Activated CD4-positive, alpha-beta T cell treated with anti-CD3 and anti-CD28 coated beads, Interleukin-10, Interleukin-2, amounts not matched to agents 100 ng/mL and 50 ng/mL, durations not matched to agents 16 hours and 8 hours (primary cell): ENCODE measurements at regions not wholly inside any gene's neighbourhood (a gene's known extent, or its start where the extent isn't known, plus 50 kb on each side); places are given as distances from the start of the nearest gene placed in this dataset.

ENCODE experiments used
- DNase-seq: peaks from one replicate; pipeline ENCODE4 v3.0.0-alpha.2; 2020

DNA sequence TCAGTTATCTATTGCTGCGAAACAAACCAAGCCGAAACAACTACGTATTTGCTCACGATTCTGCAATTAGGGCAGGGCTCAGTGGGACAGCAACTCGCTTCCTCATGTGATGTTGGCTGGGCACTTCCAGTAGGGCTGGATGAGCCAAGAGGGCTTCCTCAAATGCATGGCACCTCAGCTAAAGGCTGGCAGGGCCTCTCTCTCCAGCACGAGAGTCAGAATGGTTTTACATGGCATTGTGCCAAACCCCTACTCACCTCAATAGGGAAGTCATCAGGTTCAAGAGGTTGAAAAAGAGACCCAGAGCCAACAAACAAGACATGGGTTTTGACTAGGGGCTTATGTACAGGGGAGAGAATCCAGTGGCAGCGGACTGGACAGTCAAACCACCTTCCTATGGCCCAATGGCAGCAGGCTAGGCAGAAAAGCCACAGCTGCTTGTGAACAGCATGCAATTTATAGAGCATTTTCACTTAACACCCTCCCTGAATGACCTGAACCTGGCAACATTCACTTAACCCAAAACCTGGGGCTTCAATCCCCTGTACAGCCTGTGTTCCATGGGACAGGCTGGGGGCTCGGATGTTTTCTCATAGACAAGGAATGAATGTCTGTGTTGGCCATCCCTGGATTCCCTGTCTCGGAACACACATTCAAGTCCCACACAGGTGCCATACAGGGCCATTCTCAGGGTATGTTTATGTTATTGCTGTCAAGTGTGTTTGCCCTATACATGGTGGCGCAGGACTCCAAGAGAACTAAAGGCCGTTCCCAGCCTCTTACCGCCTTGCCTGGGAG, 154.2 kb upstream of the NAV2 start:
- no peak for DNase-seq

DNA sequence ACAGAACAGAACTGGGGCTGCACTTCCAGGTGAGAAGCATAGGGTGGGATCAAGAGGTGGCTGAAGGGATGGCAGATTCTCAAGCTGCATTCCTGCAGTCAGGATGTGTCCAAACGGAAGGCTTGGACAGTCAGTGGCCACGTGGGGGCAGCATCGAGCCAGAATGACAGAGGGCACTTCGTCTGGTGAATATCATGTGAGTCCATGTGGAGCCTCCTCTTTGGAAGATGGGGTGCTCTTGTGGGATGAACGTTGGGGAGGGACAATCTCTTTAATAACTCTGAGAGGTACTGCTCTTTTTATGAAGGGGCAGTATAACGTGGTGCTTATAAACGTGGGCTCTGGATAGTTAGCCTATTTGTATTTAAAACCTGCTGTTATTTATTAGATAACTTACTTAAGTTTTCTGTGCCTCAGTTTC, 154.9 kb upstream of the NAV2 start:
- peak; percentile 73 for DNase-seq

DNA sequence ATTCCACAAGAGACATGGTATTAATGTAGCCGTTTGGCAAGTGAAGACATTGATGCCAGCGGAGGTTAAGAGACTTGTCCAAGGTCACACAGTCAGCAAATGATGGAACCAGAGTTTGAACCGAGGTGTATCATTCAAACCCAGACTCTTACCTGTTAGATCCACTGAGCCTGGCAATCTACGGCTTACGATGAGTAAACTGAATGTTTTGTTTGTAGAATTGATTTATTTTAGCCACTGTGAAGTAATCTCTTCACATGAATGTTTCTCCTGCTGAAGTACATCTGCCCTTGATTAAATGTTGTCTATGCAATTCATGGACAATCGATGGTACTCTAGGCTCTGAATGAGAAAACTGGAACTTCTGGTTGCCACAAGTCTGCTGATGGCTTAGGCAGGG, 155.5 kb upstream of the NAV2 start:
- DNase-seq, result no peak

DNA sequence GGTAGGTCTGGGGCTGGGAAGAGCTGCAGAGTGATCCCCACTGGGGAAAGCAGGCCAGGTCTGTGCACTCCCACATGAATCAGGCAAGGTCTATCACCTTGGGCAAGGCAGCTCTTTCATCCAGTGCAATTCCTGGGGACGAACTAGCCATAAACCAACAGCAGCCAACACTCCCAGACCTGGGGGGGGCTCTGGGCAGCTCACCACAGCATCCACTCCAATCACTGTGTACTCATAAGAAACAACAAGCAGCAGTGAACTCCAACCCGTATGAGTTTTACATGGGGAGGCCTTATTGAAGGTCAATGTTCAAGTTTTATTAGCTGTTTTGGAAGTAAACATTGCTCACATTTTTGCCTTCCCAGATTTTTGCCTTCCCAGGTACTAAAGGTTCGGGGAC, 157.4 kb upstream of the NAV2 start:
- no peak for DNase-seq

DNA sequence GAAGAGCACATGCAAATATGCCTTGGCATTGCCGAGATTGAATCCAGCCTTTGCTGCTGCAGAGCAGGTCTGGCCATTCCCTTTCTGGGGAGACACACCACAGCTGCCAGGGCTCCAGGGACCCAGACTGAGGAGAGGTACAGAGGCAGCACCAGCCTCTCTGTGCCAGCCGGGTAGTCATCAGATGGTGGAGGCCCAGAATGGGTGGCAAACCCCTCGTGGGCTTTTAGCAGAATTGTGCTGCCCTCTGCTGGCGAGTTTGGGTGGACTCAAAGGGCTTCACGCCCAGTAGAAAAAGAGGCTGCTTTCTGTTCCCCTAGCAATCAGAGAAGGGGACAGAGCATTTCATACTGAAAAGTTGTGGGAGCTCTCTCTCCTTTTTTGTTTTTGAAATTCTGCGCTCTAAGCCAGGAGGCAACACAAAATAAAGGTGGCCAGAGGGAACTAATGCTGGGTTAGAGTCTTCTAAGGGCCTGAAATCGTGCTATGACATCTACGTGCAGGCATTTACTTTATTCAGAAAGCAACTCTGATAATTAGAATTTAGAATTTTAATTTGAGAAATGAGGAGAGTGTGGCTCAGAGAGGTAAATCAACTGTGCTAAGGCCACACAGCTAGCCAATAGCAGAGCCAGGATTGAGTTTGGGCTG, 158.8 kb upstream of the NAV2 start:
- peak; percentile 78 for DNase-seq

DNA sequence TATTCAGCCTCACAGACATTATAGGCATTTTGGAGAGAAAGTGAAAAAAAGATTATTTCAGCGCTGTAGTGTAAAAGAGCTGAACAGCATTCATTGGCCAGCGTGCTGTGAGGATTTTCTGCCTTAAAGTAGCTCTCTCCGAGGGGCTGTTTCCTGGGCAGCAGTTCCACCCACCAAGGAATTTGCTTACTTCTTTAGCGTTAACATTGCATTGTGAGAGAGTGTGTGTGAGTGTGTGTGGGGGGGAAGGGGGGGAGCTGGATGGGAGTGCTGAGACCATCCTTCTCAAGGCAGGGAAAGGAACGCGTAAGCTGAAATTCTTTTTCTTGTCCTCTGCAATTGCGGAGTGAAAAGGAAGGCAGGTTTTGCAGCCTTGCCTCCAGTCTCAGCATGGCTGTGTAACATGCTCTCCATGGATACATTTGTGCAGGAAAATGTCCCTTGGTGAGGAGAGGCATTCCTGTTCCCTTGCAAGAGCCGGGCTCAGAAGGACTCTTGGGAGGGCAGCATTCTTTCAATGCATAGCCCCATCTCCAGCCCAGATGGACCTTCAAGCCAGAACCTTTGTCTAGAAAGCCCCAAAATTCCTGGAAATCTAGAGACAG, 159.9 kb upstream of the NAV2 start:
- no peak for DNase-seq

DNA sequence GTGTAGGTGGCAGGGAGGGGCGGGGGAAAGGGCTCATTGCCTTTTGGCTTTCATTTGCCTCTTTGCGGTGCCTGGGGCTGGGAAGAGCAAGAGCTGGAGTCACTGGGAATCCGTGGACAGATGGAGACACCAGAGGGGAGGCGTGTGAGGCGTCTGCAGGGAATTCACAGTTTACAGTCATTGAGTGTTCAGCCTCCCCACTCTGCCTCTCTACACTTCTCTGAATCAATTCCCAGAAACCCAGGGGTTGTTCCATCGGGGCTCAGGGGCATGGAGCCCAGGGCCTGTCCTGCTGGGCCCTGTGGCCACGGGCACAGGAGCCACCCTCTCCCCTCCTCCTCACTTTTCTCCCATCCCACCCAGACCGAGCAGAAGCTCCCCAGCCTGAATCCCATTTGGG, 160.5 kb upstream of the NAV2 start:
- DNase-seq, result no peak

DNA sequence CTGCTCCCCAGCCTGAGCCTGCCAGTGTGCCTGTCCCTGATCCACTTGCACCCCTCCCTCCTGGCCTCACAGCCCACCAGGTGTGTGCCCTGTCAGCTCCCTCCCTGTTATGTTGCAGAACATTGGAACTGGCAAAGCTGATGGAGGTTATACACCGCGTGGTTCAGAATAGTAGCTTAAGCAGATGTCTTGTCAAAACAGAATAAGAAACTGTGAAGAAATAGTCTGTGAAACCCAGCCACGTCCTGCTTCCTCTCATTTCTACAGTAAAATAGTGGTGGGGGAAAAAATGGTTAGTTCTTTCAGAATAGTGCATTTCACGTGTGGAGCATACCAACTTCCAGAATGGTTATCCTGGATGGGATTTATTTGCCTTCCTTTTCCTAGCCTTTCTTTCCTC, 161.2 kb upstream of the NAV2 start:
- no peak for DNase-seq

DNA sequence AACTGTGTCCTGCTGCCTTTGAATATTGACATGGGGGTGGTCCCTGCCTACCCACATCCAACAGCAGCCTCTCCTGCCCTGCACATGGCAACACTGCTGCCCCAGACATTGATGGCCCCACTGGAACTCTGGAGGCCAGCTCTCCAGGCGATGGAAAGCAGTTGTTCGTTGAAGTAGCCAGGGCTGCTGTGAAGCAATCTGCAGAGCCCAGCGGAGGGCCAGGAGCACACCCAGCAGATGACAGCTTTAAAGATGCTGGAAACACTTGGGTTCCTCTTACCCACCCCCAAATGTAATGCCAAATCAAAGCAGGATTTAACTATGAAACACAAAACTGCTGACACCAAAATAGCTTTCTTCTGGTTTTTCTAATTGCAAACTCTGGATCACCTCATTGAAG, 165.6 kb upstream of the NAV2 start:
- no peak for DNase-seq

DNA sequence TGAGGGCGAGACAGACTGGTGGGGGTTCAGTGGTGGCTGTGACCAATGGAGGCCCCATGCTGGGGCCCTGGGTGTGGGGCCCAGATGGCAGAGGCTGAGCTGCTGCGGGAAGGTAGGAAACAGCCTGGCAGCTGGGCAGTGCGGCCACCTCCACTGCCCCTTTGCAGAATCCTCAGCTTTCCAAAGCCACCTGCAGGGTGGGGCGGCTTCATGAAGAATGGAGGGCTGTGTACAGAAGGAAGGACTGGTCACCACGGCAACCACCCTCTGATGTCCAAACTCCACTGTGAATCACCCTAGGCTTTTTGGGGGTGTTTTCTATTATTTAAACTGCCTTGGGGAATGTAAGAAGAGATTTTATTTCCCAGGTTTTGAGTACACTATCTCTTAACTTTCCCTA, 166.3 kb upstream of the NAV2 start:
- DNase-seq, result no peak

DNA sequence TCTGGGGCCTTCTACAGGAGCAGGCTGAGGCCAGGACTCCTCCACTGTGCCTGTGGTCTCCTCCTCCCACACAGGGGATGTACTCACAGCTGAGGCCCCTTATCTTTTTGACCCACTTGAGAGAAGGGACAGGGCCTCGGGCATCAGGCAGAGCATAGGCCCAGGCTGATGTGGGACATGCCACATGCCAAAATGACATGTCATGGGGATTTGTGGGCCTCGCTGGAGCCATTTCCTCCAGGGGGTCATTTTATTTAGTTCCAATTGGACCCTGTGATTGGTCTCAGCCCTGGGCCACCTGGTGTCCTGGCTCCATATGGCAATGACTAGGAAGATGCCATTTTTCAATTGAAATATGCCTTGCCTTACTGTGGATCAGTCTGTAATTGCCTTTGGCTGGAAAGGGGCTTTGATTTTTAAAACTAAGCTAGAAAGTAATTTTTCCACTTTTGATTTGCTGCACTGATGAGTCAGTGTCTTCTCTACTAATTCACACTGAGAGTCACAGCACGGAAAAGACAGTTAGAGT, 171.1 kb upstream of the NAV2 start:
- no peak for DNase-seq

DNA sequence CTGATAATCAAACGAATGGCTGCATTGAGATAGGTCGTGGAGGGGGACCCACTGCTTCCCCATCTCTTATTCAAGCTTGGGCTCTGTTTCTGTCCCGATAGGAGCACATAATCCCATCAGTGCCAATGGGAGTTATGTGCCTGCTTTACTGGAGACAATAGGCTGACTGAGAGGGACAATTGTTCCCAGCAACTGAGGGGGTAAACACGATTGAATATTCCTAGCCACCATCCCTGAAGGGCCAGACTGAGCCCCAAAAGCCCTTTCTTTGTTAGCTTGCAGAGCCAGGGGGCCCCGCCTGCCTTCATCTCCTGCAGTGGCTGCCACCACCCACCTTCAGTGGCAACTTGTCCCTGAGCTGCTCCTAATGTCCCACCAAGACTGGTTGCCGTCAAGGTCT, 172.8 kb upstream of the NAV2 start:
- no peak for DNase-seq

DNA sequence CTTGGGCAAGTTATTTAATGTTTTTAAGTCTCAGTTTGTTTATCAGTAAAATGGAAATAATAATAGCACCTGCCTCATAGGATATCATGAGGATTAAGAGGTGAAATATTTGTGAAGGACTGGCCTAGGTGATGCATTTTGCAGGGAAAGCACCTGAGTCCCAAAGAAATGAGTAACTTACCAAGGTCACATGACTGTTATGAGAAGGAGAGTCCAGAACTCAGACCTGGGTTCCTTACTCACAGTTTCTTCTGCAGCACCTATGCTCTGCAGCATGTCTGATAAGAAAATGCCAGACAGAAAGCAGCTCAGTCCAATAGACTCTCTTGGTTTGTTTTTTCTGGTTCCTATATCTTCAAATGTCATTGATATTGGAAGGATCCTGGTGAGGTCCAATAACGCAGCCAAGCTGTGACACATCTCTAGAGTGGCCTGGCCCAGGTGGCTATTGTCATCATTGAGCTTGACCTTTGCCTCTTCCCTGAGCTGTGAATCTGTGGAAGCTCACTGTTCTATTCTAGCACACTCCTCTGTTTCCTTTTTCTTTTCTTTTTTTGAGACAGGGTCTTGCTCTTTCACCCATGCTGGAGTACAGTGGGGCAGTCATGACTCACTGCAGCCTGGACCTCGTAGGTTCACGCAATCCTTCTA, 174.7 kb upstream of the NAV2 start:
- DNase-seq, result no peak

DNA sequence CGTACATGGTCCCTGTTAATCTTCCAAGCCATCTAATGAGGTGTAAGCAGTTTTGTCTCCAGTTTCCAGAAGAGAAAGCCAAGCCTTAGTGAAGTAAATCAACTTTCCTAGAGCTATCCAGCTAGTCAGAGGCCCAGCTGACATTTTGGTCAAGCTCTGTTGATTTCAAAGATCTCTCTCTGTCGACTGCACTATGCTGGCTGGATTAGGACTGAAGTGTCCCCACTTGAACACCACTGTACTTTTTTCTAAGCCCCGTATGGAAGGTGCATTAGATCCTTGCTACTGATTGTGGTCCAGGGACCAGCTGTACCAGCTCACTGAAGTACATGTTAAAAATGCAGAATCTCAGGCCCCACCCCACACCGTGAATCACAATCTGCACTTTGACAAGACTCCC, 176.5 kb upstream of the NAV2 start:
- no peak for DNase-seq

DNA sequence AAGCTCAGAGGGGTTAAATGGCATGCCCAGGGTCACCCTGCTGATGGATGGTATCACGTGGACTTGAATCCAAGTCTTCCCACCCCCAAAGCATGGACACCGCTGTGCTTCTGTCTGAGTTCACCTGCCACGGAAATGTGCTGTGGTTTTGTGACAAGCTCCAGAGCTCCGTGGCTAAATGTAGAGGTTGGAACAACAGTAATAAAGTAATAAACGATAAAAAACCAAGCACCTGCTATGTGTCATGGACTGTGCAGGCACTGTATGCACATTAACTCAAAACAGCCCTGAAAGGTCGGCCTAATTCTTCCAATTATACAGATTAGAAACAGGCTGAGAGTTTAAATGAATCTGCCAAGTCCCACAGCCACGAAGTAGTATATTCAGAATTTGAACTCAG, 182.1 kb upstream of the NAV2 start:
- DNase-seq, result no peak

DNA sequence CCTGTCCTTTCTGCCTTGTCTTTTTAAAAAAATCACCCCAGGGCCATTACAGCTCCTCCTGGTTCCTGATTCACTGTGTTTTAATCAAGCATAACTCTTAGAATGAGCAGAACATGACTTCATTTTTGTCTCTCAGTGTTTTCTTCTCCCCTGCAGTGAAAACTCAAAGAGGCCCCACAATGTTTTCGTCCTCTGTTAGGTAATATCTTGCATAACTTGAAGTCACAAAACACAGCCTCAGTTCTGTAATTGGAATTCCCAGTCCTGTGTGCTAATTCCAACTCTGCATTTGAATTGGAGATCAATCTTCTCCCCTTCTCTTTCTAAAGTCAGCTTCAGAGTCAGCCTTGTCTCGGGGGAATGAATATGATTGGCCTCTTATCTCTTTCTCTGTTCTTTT, 186.5 kb upstream of the NAV2 start:
- no peak for DNase-seq

DNA sequence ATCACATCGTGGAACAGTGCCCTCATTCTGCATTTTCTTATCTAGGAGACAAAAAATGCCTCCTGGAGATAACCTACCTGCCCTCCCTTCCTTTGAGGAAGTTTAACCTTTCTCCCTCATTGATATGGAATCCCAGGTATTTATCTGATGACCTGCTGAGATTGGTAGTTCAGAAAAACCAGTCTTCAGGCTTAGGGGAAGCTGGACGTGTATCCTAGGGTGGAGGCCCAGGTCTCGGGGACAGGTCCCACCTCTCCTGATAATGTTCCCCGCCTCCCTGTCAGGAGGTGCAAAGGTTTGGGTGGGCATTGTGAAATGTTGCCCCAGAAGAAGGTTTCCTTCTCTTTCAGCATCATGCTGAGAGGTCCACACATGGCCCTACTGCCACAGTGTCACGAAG, 186.9 kb upstream of the NAV2 start:
- DNase-seq, result no peak

DNA sequence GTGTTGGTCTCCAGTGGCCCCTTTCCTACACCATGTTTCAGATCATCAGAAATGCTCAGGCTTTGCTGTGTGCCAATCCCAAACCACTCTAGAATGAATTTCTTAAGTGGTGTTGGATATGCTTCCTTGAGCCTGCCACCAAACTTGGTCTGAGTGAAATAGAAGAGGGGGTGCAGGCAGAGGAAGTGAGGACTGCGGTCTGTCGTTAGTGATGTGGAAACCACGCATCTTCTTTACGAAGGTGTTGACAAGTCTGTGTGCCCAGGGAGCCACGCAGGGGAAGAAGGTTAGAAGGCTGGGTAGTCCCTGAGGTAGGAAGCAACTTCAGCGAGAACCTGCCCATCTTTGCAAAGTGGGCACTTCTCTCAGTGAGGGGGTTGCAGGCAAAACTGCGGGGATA, 187.4 kb upstream of the NAV2 start:
- no peak for DNase-seq

DNA sequence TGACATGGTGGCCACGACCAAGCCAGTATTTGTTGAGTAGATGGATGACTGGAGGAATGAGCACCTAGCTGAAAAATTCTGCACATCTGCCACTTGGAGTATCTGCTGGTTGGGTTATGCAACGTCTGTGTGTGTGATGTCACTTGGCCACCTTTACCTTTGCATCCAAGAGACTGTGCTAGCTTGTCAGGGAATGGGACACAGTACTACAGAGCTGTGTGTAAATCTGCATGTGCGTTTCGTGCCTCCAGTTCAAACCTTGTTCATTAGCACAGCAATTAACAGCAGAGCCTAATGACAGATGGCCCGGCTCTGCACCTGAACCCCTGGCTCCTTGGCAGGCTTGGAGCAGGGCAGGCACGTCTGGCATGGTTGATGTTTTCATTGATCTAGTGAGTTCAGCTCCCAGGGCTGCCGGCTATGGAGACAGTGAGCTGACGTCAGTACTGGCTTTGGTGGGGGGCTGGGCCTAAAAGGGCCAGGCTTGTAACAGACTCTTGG, 188.4 kb upstream of the NAV2 start:
- DNase-seq, result no peak

DNA sequence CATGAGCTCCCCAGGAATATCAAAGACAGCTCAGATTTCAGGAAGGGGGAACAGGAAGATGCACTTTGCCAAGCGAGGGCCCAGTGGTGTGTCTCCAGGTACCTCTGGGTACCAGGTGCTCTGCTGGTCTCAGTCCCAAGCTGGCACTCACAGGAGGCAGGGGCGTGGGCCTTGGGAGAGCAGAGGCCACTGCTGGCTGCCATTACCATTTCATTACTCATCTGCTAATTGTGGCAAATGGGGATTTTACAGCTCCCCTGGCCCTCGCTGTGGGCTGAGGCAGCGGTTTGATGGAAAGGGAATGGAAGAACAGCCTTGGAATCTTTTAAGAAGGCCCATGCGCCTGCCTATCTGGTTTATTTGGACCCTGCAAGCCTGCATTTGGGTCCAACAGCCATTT, 192.0 kb upstream of the NAV2 start:
- no peak for DNase-seq

DNA sequence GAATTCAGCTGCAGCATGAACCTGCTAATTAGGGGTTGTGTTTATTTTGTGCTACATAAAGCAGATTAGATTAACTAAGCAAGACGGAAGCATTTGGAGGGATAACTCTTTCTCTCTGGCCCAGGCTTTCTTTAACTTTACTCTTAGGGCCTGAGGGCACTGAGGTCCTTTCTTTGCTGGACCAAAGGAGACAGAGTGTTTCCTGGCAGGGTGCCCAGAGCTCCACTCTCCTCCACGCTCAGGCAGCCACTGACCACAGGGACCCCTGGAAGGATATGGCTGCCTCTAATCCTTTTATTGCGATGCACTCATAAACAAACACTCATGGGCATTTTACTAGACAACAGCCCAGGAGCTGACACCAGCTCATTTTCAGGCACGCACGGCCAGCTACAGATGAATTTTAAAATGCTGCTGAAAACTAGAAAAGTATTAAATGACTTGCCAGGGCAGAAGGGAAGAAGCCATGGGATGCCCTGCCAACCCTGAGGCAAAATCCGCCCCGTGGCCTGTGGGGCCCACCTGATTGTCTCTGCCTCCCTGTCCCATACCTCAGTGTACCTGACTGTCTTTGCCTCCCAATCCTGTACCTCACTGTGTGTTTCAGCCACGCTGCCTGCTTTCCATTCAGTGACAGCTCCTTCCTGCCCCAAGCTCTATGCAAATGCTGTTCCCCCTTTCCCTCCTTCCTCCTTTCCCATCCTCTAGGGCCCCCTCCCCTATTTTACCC, 192.6 kb upstream of the NAV2 start:
- DNase-seq, result no peak

DNA sequence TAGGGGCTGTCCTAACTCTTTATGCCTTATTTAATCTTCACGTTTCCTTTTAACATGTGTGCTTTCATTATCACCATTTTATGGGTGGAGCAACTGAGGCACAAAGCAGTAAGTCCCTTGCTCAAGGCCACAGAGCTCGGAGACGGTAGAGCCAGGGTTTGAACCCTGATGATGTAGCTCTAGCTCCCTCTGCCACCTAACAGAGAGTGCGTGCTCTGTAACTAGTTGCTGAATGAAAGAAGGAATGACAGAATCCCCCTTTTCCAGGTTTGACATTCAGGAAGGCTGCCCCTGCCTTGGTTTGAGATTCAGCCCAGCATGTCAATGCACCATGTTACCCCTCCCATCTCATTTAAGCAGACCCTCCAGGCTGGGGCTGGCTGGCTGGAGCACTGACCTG, 193.3 kb upstream of the NAV2 start:
- DNase-seq, result no peak

DNA sequence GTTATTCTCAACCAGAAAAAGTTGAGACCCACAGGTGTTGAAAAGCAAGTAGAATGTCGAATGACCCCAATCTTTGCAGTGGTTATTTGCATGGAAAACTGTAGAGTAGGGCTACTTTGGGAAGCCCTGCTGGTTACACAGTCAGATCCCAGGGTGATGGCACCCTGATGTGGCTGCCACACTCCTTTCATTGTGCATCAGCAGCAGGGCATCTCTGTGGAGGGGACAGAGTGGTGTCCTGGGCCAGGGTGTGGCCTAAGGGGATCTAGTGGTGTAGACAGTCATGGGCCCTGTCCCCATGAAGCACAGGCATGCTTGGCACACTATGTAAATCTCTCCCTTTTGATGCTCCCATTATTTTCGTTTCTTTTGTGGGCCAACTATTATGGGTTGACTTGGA, 199.4 kb upstream of the NAV2 start:
- DNase-seq, result no peak
